OCI-M2 (cell line): ENCODE measurements at regions not wholly inside any gene's neighbourhood (a gene's known extent, or its start where the extent isn't known, plus 50 kb on each side); places are given as distances from the start of the nearest gene placed in this dataset.

Experiments
- DNase-seq: peaks from one replicate; lab custom pipeline; 2025; ENCODE audit not compliant: unreplicated experiment; lab: John Stamatoyannopoulos, UW

DNA sequence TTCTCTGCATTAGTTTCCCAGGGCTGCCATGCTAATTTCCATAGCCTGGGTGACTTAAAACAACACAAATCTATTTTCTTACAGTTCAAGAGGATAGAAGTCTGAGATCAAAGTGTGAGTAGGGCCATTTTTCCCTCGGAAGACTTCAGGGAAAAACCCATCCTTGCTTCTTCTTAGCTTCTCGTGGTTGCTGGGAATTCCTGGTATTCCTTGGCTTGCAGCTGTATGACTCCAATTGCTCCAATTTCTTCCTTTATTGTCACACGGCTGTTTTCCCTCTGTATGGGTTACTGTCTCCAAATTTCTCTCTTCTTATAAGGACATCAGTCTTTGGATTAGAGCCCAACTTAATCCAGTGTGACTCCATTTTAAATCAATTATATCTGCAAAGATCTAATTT lies 128.4 kb upstream of the JAG1 start:
- no peak for DNase-seq

DNA sequence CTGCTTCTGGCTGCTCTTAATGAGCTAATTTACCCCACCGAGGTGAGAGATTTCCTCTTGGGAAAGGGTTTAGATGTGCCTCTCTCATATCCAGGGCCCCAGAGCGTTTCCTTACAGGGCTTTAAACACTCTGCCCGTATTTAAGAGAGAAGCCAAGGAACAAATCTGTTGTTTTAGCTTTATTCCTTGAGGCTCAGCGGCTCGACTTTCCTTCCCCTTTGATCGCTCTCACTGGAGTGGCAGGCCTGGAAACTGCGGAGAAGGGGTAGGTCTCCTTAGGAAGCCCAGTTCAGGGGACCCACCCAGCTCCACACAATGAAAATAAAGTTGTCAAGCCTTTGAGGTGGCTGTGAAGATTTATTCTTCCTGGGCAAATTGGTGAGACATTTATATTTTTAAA lies 132.0 kb upstream of the JAG1 start:
- DNase-seq: no peak

DNA sequence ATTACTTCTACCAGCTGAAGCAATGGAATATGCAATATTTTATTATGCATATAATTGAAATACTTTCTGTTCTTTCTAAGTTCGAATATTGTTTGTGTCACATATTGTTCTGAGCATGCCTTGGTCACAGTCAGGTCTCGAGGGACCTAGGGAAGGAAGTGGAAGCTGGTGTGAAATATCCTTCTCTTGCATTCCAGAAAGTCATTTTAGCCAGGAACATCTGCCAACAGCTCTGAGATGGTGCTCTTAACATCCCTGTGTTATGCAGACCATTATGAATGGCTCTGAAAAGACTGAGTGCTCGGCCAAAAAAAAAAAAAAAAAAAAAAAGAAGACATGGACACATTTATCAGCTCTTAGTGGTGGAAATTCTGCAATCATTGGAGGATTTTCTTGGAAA lies 132.7 kb upstream of the JAG1 start:
- DNase-seq: no peak

DNA sequence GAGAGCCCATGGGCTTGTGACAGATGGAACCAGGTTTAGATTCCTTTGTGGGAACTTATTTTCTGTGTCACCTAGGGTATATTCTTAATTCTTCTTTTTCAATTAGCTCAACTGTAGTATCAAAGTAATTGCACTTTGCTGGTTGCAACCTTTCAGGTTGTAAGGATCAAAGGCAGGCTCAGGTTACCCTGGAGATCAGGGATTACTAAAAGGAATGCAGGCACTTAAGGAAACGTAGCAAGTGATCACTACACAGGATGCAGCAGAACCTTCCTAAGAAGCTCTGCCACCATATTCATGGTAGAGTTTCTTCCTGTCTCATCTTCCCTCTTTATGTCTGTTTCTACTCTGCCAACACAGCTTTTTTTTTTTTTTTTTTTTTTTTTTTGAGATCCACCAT lies 133.2 kb upstream of the JAG1 start:
- DNase-seq: no peak

DNA sequence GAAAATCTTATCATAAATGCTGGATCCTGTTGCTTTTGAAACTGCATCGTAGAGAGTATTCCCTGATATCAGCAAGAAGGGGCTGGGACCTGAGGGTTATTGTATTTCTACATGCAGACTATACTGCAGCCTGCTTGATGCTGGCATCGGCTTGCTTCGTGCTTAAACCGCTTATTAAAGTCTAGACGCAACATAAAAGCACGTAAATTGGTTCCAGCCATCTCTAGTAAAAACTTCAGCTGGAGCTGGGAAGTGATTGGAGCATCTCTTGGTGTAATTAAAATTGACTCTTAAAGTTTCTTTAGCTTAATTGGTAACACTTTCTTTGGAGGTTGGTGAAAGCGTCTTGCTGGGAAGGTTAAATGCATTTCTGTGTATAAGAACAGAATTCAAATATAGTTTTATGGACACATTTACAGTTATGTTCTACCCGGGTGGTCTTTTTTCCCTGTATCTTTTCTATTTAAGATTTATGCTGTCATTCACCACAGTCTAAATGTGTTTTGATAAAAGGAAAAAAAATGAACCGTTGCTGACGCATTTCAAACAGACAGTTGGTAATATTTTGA lies 139.0 kb upstream of the JAG1 start:
- DNase-seq: no peak

DNA sequence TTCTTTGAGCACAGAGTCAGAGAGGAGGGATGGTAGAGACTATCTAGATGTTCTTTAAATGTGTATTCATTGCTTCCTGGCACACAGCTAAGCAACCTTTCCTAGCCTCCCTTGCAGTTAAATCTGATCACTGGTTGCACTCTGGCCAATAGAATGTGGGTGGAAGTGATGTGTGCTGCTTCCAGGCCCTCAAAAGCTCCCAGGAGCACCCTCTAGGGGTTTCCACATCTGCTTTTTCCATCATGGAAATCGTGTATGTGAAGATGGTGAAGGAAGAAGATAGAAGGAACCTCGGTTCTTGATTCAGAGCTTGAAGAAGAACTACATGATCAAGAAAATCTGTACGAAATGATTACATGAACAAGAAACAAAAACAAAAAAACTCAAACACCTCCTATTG lies 149.8 kb upstream of the JAG1 start:
- no peak for DNase-seq

DNA sequence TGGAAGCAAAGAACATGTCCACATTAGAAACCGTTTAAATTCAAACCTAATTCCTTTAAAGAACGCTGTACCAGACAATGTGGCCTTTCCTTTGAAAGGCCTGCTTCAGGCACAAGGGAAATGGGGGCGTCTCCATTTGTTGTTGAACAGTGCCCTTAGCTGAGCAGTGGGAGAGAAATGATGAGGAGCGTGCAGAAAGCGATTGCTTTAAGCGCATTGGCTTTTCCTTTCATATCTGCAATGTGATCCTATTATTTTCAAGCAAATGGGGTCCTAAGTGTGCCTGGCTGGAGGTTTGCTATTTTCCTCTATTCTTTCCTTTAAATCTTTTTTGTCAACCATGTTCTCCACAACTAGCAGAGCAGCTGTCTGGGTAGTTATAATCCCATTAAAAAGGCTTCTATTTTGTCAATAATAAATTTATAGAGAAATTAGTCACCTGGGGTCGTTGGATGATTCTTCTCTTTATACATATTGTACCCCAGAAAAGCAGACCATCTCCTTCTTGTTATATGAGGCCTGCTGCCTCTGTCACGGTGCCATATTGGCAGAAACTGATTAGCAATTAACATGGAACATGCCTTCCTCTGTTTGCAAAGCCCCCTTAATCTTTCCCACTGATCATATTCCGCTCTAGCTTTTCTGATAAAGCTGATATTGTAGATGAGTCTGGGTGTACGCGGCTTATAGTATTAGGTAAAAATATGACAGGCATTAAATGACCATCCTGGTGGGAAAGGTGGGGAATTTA lies 151.1 kb upstream of the JAG1 start:
- DNase-seq: no peak

DNA sequence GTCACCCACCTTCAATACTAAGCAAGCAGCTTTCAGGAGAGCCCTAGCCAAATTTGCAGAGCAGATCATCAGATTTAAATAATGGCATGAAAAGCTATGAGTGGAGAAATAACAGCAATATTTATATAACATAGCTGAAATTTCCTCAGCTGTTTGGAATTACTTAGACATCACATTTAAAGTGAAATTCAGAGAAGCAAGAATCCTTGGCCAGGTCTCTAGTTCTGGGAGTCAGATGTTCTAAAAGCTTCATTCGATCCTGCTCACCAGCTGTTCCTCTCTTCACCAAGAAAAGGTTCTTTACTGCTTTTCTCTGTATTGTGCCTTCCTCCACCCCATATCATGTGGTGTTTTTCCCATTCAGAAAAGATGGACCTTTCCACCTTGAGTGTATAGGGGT lies 152.3 kb upstream of the JAG1 start:
- DNase-seq: no peak

DNA sequence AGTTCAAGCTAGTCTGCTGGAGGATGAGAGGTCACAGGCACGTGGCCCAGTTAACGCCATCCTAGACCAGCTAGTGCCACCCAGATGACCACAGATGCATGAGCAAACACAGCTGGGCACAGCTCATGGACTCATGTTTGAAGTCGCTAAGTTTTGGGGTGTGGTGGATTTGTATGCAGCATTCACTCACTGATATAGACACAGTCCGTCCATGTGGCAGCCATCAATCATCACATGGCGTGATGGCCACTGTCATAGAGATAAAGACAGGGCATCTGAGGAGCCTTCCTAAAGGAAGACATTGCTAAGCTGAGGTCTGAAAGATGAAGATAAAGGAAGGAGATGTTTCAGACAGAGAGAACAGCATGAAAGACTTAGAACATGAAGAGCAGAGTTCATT lies 154.4 kb upstream of the JAG1 start:
- DNase-seq: no peak

DNA sequence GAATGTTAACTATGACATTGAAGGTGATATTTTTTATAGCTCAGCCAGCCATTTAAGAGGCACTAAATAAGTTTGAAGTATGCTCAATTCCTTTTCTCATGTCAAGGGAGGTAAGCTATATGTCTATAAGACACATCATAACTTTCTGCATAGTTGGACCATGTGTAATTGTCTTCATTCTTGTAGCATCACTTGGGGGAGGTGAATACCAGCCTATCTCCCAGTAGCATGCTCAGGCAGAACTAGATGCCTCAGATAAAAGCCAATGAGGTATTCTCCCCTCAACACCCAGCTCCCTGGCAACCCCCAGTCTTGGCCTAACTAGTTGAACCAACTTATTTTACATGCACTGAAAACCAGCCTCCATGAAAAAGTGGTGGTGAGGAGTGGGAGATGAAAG lies 158.3 kb upstream of the JAG1 start:
- no peak for DNase-seq

DNA sequence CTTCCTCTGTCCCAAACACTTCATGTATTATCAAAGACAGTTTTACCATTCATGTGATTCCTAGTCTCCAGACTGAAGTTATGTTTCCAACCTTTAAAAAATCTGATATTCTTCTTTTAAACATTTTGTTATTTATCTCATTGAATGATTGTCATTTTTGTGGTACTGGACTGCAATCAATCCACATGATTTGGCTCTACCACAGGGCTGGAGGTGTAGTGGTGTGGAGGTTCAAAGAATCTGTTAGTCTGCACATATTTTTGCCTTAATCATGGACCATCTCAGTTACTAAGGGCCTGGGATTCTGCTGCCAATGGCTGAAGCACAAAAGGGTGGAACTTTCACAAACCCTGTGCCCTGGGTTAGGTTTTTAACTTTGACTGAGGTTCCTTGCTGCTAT lies 164.1 kb upstream of the JAG1 start:
- DNase-seq: no peak

DNA sequence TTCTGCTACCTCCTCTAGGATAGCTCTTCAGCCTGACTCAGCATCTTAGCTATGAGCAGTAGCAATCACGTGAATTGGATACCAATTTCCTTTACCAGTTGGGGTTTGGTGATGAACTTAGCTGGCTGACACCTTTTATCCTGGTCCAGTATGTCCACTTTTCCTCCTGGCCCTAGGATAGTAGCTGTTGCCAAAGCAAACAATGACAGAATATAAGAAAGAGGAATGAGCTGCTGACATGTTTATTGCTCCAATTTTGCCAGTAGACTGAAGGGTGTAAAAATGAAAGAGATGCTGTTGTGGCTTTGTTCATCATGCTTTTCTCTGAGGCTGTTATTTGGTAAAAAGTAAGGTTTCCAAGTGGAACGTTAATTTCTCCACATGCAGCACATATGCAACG lies 168.3 kb upstream of the JAG1 start:
- DNase-seq: no peak

DNA sequence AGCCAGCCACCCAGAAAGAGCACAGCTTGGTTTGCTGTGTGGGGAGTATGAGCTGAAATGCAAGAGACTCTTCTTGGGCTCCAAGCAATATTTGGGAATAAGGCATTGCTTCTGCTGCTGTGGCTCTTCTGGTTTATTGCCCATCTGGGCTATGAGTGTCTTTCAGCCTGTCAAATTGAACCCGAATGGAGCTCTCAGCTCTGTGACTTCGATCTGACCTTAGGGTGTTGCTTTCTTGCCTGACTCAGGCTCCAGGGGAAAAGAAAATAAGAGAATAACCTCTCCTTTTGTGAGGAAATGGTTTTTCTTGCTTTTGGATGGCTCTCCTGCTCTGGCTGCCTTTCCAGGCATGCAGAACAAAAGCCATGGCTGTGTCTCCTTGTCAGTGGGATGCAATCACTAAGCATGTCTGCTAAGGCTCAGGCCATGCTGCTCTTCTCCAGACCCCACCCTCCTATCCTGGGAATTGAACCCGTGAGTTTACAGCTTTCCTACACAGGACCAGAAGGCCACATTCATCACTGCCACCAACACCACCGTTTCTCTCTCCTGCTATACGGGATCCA lies 169.4 kb upstream of the JAG1 start:
- no peak for DNase-seq

DNA sequence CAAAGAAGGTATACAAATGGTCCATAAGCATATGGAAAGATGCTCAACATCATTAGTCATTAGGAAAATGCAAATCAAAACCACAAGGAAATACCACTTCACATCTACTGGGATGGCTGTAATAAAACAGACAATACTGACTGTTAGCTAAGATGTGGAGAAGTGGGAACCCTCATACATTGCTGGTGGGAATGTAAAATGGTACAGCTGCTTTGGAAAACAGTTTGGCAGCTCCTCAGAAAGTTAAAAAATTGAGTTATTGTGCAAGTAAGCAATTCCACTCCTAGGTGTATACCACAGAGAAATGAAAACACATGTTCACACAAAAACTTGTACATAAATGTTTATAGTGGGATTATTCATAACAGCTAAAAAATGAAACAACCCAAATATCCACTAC lies 173.0 kb upstream of the JAG1 start:
- DNase-seq: no peak

DNA sequence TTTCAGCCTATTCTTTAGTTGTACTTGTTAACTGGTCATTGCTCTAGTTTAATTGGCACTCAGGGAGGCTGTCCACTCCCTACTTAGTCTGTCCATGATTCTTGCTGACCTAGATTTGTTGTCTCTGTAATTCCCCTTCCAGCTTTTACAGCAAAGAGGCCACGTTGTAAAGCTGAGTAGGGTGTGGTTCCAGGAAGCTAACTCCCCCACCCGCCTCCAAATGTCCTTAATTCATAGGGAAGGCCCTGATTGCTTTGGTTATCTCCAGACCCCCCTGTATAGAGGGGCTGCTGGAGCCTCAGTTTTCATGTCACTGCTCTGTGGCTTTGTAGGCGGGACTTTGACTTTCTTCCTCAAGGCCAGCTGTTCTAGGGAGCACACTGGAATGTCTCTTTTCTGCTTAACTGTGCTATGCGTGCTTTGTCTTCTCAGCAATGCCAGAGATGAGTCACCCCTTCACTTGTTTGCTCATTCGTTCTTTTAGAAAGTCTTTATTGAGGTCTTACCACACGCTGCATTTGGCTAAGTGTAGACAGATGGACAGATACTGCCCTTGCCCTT lies 175.1 kb upstream of the JAG1 start:
- no peak for DNase-seq

DNA sequence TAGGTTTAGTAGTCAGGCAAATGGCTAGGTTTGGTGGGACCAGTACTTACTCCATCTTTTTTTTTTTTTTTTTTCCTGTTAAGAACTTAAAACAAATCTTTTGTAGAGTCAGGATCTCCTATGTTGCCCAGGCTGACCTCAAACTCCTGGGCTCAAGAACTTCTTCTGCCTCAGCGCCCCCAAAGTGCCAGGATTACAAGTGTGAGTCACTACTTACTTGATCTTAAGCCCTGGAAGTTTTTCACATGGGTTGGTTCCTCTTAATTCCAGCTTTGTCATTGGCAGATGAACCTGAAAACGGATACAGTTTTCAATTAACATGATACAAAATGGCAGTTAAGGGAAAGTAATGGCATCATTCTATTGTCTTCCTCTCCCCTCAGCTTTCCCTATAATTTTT lies 179.4 kb upstream of the JAG1 start:
- no peak for DNase-seq

DNA sequence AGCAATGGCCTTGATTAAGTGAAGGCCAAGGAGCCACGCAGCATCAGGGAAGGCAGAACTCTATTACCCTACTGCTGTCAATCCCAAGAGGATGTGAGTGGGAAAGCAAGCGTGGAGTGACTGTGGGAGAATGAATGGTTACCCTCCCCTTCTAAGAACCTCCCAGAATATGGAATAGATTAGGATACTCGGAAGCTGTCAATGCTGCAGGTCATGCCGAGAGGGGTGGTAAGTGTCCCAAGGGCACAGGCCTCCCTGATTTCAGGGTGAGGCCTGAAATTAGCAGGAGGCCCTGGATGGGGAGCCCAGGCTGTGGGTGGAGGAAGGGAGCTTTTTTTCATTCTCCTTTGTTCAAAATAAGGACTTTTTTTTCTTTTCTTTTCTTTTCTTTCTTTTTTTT lies 179.9 kb upstream of the JAG1 start:
- DNase-seq: no peak

DNA sequence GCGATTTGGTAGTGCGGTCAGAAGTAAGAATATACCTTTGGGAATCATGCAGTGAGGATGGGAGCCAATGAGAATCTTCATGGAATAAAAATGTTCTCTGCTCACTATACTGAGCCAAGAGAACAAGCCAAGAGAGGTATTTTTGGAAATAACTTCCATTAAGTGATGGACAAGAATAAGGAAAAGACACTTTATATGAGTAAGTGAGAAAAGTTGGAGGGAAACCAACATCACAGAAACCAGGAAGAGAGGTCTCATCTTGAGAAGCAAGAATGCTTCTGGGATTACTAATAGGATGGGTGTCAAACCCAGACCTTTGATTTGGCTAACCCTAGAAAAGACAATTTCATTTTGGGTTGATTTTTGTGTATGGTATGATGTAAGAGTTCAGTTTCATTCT lies 181.2 kb upstream of the JAG1 start:
- no peak for DNase-seq

DNA sequence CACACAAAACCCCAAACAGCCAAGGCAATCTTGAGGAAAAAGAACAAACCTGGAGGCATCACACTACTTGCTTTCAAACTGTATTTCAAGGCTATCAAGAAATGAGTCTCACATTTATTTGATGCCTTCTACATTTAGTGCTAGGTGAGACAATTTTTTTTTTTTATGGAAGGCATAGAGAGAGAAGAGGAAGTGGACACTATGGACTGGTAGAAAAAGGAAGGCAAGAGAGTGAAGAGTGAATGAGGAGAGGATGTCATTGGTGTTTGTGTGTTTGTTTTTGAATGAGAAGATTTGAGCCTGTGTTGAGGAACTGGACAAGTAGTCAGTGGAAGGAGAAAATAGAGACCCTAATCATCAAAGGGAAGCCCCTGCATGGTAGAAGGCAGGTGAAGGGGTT lies 182.0 kb upstream of the JAG1 start:
- DNase-seq: no peak

DNA sequence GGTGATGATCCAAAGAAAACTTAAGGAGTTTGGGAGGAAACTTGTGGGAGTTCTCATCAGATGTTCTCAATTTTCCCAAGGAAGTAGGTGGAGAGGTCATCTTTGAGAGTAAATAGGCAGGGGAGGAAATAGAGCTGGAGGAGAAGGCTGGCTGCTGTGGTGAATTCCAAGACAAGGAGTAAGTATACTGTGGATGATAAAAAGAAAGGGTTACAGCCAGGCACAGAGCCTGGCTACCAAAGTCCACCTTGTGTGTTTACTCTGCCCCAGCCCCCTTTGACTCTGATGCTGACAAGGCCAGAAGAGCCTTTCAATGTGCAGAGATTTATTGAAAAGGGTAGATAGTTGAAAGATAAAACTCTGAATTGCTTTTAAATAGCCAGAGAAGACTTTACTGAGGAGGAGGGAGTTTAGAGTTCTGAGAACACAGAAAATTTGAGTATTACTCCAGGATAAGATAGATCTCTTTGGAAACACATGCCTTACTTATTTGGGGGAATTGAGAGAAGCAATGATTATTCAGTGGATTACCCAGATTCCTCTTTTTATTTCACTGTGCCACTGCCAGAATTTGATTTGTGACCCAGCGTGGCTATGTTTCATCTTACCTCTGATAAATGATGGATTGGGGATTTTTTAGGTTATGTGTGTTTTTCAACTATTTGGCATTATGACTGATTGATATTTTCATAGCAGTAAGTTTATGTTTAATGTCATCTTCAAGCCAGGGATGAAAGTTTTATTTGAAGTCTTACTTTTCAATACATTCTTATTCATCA lies 182.6 kb upstream of the JAG1 start:
- no peak for DNase-seq

DNA sequence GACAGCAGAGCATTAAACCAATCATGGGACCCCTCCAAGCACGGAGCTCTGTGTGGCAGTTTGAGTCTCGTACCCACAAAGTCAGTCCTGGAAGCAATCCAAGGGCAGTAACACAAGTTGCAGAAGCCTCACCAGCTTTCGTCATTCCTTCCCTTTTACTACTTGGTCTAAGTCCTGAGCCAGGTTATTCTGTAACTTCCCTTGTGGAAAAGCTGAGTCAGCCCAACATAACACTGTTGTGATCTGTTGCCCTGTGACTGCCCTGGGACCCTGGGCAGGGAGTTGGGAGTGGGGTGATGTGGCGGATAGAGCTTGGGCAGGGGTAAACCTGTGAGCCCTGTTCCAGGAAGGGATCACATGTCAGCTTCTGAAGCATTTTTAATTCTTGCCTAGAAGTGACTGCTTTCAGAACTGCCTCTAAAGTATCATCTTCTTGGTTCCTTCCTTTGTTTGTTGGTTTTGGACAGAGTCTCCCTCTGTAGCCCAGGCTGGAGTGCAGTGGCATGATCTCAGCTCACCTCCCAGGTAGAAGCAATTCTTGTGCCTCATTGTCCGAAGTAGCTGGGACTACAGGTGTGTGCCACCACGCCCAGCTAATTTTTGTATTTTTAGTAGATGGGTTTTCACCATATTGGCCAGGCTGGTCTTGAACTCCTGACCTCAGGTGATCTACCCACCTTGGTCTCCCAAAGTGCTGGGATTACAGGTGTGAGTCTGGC lies 183.7 kb upstream of the JAG1 start:
- DNase-seq: no peak
